IMR-90 (cell line): ENCODE measurements at regions not wholly inside any gene's neighbourhood (a gene's known extent, or its start where the extent isn't known, plus 50 kb on each side); places are given as distances from the start of the nearest gene placed in this dataset.

Source experiments
- BHLHE40 ChIP-seq: fragments of 150-350 bp; IDR thresholded peaks from 2 replicates; pipeline ENCODE4 v1.6.1; 2016; ENCODE audit warnings: mild to moderate bottlenecking, low read depth, low read length
- CEBPB ChIP-seq: IDR thresholded peaks from 2 replicates; pipeline ENCODE4 v1.6.1; 2012; ENCODE audit warnings: low read depth, low read length, improper control_type of control experiment
- ELK1 ChIP-seq: fragments of 150-350 bp; IDR thresholded peaks from 2 replicates; pipeline ENCODE4 v1.6.1; 2016; ENCODE audit warnings: low read depth, mild to moderate bottlenecking, low read length, moderate library complexity, borderline replicate concordance
- MAFK ChIP-seq: IDR thresholded peaks from 2 replicates; pipeline ENCODE4 v1.6.1; 2012; ENCODE audit warnings: low read depth, low read length, improper control_type of control experiment
- MXI1 ChIP-seq: IDR thresholded peaks from 2 replicates; pipeline ENCODE4 v1.6.1; 2012; ENCODE audit warnings: low read depth, mild to moderate bottlenecking, low read length, moderate library complexity, borderline replicate concordance
- NFE2L2 ChIP-seq: fragments of 150-350 bp; IDR thresholded peaks from 2 replicates; pipeline ENCODE4 v1.6.1; 2016; ENCODE audit warnings: low read depth, mild to moderate bottlenecking, low read length
- POLR2A ChIP-seq: IDR thresholded peaks from 2 replicates; pipeline ENCODE4 v1.6.1; 2012; ENCODE audit warnings: mild to moderate bottlenecking, low read depth, low read length
- RAD21 ChIP-seq: IDR thresholded peaks from 2 replicates; pipeline ENCODE4 v1.6.1; 2012; ENCODE audit warnings: low read length, improper control_type of control experiment
- RCOR1 ChIP-seq: IDR thresholded peaks from 2 replicates; pipeline ENCODE4 v1.6.1; 2012; ENCODE audit warnings: mild to moderate bottlenecking, low read length, improper control_type of control experiment; ENCODE audit not compliant: insufficient replicate concordance
- RFX5 ChIP-seq: IDR thresholded peaks from 2 replicates; pipeline ENCODE4 v1.8.0; 2012; ENCODE audit warnings: low read depth, mild to moderate bottlenecking, low read length, moderate library complexity
- SMC3 ChIP-seq: fragments of 150-350 bp; IDR thresholded peaks from 2 replicates; pipeline ENCODE4 v1.6.1; 2016; ENCODE audit warnings: low read depth, mild to moderate bottlenecking, antibody characterized with exemption, low read length, moderate library complexity
- TF ChIP-seq, protein P1 (sequence below): conservative IDR thresholded peaks from 2 replicates; pipeline ENCODE4 v1.5.1; 2012; ENCODE audit warnings: mild to moderate bottlenecking, low read depth, low read length, improper control_type of control experiment
- TF ChIP-seq, protein P2 (sequence below): fragments of 150-350 bp; IDR thresholded peaks from 2 replicates; pipeline ENCODE4 v1.6.1; 2017; ENCODE audit warnings: mild to moderate bottlenecking, antibody characterized with exemption, low read length, low read depth

GRCh38 chr13:44255771-44256364 lies 117.8 kb upstream of the SERP2 start:
- TF ChIP-seq, protein P1, sequence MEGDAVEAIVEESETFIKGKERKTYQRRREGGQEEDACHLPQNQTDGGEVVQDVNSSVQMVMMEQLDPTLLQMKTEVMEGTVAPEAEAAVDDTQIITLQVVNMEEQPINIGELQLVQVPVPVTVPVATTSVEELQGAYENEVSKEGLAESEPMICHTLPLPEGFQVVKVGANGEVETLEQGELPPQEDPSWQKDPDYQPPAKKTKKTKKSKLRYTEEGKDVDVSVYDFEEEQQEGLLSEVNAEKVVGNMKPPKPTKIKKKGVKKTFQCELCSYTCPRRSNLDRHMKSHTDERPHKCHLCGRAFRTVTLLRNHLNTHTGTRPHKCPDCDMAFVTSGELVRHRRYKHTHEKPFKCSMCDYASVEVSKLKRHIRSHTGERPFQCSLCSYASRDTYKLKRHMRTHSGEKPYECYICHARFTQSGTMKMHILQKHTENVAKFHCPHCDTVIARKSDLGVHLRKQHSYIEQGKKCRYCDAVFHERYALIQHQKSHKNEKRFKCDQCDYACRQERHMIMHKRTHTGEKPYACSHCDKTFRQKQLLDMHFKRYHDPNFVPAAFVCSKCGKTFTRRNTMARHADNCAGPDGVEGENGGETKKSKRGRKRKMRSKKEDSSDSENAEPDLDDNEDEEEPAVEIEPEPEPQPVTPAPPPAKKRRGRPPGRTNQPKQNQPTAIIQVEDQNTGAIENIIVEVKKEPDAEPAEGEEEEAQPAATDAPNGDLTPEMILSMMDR = no peak
- TF ChIP-seq NFE2L2 (no peak), POLR2A (no peak), MAFK (no peak), RAD21 (no peak), ELK1 (no peak), RFX5 (no peak), SMC3 (no peak), RCOR1 (no peak), CEBPB (no peak), BHLHE40 (no peak), MXI1 (no peak)
- TF ChIP-seq, protein P2, sequence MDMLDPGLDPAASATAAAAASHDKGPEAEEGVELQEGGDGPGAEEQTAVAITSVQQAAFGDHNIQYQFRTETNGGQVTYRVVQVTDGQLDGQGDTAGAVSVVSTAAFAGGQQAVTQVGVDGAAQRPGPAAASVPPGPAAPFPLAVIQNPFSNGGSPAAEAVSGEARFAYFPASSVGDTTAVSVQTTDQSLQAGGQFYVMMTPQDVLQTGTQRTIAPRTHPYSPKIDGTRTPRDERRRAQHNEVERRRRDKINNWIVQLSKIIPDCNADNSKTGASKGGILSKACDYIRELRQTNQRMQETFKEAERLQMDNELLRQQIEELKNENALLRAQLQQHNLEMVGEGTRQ = no peak
